ENCODE measurements at regions not wholly inside any gene's neighbourhood (a gene's known extent, or its start where the extent isn't known, plus 50 kb on each side); places are given as distances from the start of the nearest gene placed in this dataset.

- H3K36me3 ChIP-seq (ENCODE audit: control insufficient read depth, insufficient read depth, low read length) = no peaks in the 10 kb centered on the region
- BruUV-seq (replicated peaks) = no TSS peak
- intact Hi-C loops (cut with micrococcal nuclease) = no loop called here
- in situ Hi-C loops (cut with MboI) = no loop called here
- H3K9ac ChIP-seq (ENCODE audit: insufficient read depth in 1 of 2, low read depth in 2 of 2, low read length in 2 of 2) = no peak overlapping the region
- no peak overlapping the region for H3K4me3 ChIP-seq
- no peaks in the 10 kb centered on the region; the same call in 1 of the 2 replicates for H3K9me3 ChIP-seq (replicated peaks; ENCODE audit: control insufficient read depth, insufficient read depth, low read depth, low read length)
- CTCF ChIA-PET (ENCODE audit: low intra/inter-chr PET ratio) = no interaction called here
- no peak for ATAC-seq
- FAIRE-seq = no peak
- H3K9me1 ChIP-seq (ENCODE audit: control insufficient read depth, insufficient read depth, low read length) = no peaks in the 10 kb centered on the region
- no peaks in the 10 kb centered on the region for H4K20me1 ChIP-seq (replicated peaks; ENCODE audit: control insufficient read depth, insufficient read depth, low read length)
- no peaks in the 10 kb centered on the region for H3K4me1 ChIP-seq (replicated peaks in 1 of 2; ENCODE audit: control insufficient read depth in 2 of 2, insufficient read depth in 2 of 2, low read length in 2 of 2)
- H2AFZ ChIP-seq (ENCODE audit: low read depth, low read length) = no peak overlapping the region
- no peak for DNase-seq (ENCODE audit: extremely low read depth in 1 of 4, low spot score in 3 of 4)
- no peaks in the 10 kb centered on the region for H3K79me2 ChIP-seq (ENCODE audit: control insufficient read depth, insufficient read depth, low read length)
- H3K27ac ChIP-seq (ENCODE audit: extremely low read depth, low read depth, low read length) = no peak overlapping the region
- POLR2A ChIA-PET = no interaction called here
- no peaks in the 10 kb centered on the region for H3K27me3 ChIP-seq (ENCODE audit: control insufficient read depth in 2 of 2, insufficient read depth in 2 of 2, low read length in 2 of 2)
- TF ChIP-seq LCOR (CRISPR knock-in tag; IDR thresholded peaks at IDR 0.05) (no peak), SREBF1 (IDR thresholded peaks at IDR 0.05; ENCODE audit: borderline replicate concordance, low read depth, low read length) (no peak), FOXA3 (CRISPR knock-in tag; conservative IDR thresholded peaks at IDR 0.05 in 1 of 2, IDR thresholded peaks at IDR 0.05 in 1 of 2) (no peak), ZFP30 (CRISPR knock-in tag; IDR thresholded peaks at IDR 0.05; ENCODE audit: borderline replicate concordance) (no peak), HMBOX1 (IDR thresholded peaks at IDR 0.05) (no peak), RBM34 (IDR thresholded peaks at IDR 0.05; ENCODE audit: borderline replicate concordance, insufficient read depth, low read length) (no peak), ZFP91 (CRISPR knock-in tag; IDR thresholded peaks at IDR 0.05) (no peak), ZNF445 (CRISPR knock-in tag; IDR thresholded peaks at IDR 0.05; ENCODE audit: low read depth) (no peak), HIVEP1 (CRISPR knock-in tag; IDR thresholded peaks at IDR 0.05) (no peak), KAT2B (IDR thresholded peaks at IDR 0.05; ENCODE audit: low read depth, low read length) (no peak), MECOM (CRISPR knock-in tag; IDR thresholded peaks at IDR 0.05) (no peak)
- no peak overlapping the region for H3K4me2 ChIP-seq (ENCODE audit: insufficient read depth, low read length)
Measured at GRCh38 chr10:85537561-85537960, 829.0 kb downstream of the GRID1 start.

Measured in K562 (cell line).